HFF-Myc (cell line): ENCODE measurements at regions not wholly inside any gene's neighbourhood (a gene's known extent, or its start where the extent isn't known, plus 50 kb on each side); places are given as distances from the start of the nearest gene placed in this dataset.

Source experiments
- DNase-seq: peaks from one replicate; pipeline ENCODE4 v3.0.0-alpha.2; 2011; ENCODE audit warnings: low read depth; ENCODE audit errors: extremely low read depth
- H3K4me3 ChIP-seq: replicated peaks from 2 replicates; pipeline ENCODE4 v1.5.1; 2011; ENCODE audit warnings: low read depth, mild to moderate bottlenecking, control low read depth, low read length
- TF ChIP-seq, protein P1 (sequence below): IDR thresholded peaks from 2 replicates; pipeline ENCODE4 v1.5.1; 2012; ENCODE audit warnings: mild to moderate bottlenecking, low read depth, low read length, control low read depth; ENCODE audit errors: missing control alignments

GRCh38 chr3:59246719-59247401, 197.0 kb upstream of the CFAP20DC start:
- no peak overlapping the region for H3K4me3 ChIP-seq
- DNase-seq: no peak
- TF ChIP-seq, protein P1, sequence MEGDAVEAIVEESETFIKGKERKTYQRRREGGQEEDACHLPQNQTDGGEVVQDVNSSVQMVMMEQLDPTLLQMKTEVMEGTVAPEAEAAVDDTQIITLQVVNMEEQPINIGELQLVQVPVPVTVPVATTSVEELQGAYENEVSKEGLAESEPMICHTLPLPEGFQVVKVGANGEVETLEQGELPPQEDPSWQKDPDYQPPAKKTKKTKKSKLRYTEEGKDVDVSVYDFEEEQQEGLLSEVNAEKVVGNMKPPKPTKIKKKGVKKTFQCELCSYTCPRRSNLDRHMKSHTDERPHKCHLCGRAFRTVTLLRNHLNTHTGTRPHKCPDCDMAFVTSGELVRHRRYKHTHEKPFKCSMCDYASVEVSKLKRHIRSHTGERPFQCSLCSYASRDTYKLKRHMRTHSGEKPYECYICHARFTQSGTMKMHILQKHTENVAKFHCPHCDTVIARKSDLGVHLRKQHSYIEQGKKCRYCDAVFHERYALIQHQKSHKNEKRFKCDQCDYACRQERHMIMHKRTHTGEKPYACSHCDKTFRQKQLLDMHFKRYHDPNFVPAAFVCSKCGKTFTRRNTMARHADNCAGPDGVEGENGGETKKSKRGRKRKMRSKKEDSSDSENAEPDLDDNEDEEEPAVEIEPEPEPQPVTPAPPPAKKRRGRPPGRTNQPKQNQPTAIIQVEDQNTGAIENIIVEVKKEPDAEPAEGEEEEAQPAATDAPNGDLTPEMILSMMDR: no peak

- TF ChIP-seq, protein P1: no peak
- H3K4me3 ChIP-seq: no peak overlapping the region
- no peak for DNase-seq
Measured at GRCh38 chr3:59245859-59246501, 196.2 kb upstream of the CFAP20DC start.

- DNase-seq: no peak
Measured at GRCh38 chr3:59245300-59245858, 195.6 kb upstream of the CFAP20DC start.

DNA sequence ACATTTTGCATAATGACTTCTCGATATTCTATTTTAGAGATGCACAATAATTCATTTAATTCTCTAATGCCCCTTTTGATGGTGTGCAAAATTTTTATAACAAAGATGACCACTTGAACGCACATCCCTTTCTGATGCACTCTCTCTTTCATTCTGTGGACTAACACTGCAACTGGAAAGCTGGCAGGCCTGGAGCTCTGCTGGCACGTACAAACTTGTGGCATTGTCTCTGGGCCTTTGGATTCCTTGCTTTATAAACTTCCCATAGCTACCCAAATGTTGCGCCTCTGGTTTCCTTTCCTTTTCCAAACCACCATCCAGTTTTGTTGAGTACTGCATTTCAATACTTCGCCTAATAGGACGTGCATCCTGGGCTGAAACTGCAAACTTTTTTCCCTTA, 194.5 kb upstream of the CFAP20DC start:
- no peak overlapping the region for H3K4me3 ChIP-seq
- no peak for DNase-seq
- TF ChIP-seq, protein P1: no peak

More at GRCh38 chr3:59245300-59245858, 195.6 kb upstream of the CFAP20DC start:
- no peak overlapping the region for H3K4me3 ChIP-seq
- TF ChIP-seq, protein P1: no peak

DNA sequence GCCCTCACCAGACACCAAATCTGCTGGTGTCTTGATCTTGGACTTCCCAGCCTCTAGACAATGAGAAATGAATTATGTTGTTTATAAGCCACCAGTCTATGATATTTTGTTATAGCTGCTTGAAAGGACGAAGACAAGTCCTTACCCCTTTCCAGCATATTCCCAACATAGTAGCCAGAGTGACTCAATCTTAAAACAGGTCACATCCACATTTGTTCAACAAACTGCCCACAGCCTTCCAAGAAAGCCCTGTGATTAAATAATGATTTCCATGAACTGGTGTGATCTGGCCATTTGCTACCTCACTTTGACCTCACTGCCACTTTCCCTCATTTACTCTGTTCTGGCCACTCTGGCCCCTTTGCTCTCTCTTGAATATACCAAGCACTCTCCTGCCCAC, 193.7 kb upstream of the CFAP20DC start:
- no peak overlapping the region for H3K4me3 ChIP-seq
- no peak for DNase-seq
- TF ChIP-seq, protein P1: no peak

- H3K4me3 ChIP-seq: no peak overlapping the region
- TF ChIP-seq, protein P1: no peak
- no peak for DNase-seq
Measured at GRCh38 chr3:59240666-59241255, 190.9 kb upstream of the CFAP20DC start.
